ENCODE measurements at regions not wholly inside any gene's neighbourhood (a gene's known extent, or its start where the extent isn't known, plus 50 kb on each side); places are given as distances from the start of the nearest gene placed in this dataset.

DNA sequence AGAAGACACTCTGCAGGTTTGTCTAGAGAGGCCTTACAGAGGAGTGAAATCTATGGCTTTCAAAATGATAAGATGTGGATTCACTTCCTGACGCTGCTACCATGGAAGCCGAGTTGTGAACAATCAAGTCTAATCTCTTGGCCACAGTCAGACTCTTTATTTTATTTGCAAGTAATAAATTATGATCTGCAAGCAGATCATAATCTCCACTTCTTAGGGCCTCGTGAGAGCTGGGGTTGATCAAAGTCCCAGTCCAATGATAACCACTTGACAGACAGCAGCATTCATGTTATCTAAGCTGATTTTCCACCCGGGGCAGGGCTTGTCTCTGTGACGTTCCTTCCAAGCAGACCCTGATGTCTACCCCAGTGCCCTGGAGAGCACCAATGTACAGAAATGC, 776.4 kb upstream of the AUTS2 start:
- Histone ChIP-seq H3K9me3 (peaks cover 6% of the 10 kb centered on the region), H3K36me3 (no peaks in the 10 kb centered on the region), H3K4me1 (no peaks in the 10 kb centered on the region), H3K4me3 (no peak overlapping the region), H3K27me3 (ENCODE audit: low read depth) (no peaks in the 10 kb centered on the region), H3K27ac (no peak overlapping the region)
- TF ChIP-seq, protein P1, sequence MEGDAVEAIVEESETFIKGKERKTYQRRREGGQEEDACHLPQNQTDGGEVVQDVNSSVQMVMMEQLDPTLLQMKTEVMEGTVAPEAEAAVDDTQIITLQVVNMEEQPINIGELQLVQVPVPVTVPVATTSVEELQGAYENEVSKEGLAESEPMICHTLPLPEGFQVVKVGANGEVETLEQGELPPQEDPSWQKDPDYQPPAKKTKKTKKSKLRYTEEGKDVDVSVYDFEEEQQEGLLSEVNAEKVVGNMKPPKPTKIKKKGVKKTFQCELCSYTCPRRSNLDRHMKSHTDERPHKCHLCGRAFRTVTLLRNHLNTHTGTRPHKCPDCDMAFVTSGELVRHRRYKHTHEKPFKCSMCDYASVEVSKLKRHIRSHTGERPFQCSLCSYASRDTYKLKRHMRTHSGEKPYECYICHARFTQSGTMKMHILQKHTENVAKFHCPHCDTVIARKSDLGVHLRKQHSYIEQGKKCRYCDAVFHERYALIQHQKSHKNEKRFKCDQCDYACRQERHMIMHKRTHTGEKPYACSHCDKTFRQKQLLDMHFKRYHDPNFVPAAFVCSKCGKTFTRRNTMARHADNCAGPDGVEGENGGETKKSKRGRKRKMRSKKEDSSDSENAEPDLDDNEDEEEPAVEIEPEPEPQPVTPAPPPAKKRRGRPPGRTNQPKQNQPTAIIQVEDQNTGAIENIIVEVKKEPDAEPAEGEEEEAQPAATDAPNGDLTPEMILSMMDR (IDR thresholded peaks at IDR 0.05): no peak
- intact Hi-C loops (cut with DNase I): no loop called here
- no peak for ATAC-seq
- no peak for DNase-seq

DNA sequence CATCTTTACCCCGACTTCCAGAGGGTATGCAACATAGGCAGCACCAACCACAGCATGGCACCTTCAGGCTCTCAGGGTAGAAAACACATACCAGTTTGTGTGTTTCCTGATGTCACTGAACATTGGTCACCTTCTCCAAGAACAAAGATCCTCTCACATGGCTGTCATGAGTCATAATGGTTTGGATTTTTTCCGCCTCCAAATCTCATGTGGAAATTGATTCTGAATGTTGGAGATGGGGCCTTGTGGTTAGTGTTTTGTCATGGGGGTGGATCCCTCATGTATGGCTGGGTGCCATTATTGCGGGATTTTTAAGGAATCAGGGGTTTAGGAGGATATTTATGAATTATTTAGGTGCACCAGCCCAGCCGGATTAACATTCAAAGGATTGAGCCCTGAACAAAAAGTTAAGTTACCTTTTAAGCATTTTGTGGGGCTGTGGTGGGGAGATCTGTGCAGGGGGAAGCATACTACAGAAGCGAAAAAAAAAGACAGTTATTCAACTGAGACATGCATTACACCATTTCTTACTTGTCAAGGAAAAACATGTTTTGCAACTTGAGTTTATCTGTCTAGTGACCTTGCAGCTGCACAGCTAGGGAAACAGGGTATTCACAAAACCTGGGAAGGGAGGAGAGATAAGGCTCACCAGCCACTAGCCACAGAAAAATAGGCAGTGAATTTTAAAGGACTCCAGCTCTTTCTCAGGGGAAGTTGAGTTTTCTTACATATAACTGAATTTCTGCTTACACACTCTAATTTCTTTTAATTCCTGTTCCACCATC, 774.1 kb upstream of the AUTS2 start:
- H3K4me1 ChIP-seq: no peaks in the 10 kb centered on the region
- intact Hi-C loops (cut with DNase I): no loop called here
- ATAC-seq: no peak
- no peak for DNase-seq
- no peak overlapping the region for H3K4me3 ChIP-seq
- no peak overlapping the region for H3K27ac ChIP-seq
- no peaks in the 10 kb centered on the region for H3K36me3 ChIP-seq
- no peaks in the 10 kb centered on the region for H3K9me3 ChIP-seq
- H3K27me3 ChIP-seq (ENCODE audit: low read depth): no peaks in the 10 kb centered on the region
- TF ChIP-seq, protein P1 (IDR thresholded peaks at IDR 0.05): no peak

DNA sequence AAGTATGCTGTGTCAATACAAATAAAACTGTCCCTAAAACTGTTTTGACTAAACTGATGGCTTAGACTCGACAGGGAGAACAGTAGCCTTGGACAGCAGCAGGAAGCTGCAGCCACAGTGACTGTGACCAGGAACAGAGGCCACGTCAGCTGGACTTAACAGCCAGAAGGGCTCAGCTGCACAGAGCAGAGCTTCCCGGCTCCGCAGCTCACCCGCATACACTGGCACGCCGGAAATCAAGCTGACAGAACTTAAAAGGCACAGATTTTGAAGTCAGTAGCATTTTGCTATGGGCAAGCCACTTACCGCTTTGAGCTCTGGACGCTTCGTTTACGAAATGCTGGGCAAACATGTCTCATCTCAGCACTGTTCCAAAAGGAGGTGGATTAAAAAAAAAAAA, 769.7 kb upstream of the AUTS2 start:
- no peak overlapping the region for H3K27ac ChIP-seq
- ATAC-seq (no peak), DNase-seq (no peak)
- no peak overlapping the region for H3K4me3 ChIP-seq
- no peaks in the 10 kb centered on the region for H3K27me3 ChIP-seq (ENCODE audit: low read depth)
- no peaks in the 10 kb centered on the region for H3K4me1 ChIP-seq
- H3K9me3 ChIP-seq: no peaks in the 10 kb centered on the region
- TF ChIP-seq, protein P1 (IDR thresholded peaks at IDR 0.05): no peak
- intact Hi-C loops (cut with DNase I): no loop called here
- no peaks in the 10 kb centered on the region for H3K36me3 ChIP-seq

DNA sequence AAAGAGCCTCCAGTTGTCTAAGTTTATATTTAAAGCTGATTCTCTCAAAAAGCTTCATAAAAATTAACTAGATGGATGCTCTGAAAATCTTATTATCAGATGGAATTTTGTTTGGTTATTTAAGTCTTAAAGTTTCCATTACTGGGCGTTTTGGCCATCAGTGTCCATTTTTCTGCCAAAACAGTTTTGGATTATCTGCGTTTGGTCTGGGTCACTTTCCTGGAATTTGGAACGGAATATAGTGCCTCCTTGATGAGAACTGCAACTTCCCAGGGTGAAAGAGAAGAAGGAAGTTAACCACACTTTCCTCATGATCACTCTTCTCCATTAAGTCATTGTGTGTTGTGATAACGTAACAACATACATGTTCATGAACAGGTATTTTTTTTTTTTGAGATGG, 764.9 kb upstream of the AUTS2 start:
- no peaks in the 10 kb centered on the region for H3K27me3 ChIP-seq (ENCODE audit: low read depth)
- no peak overlapping the region for H3K27ac ChIP-seq
- no peak for DNase-seq
- no peak overlapping the region for H3K4me3 ChIP-seq
- intact Hi-C loops (cut with DNase I): no loop called here
- ATAC-seq: no peak
- no peaks in the 10 kb centered on the region for H3K4me1 ChIP-seq
- TF ChIP-seq, protein P1 (IDR thresholded peaks at IDR 0.05): no peak
- no peaks in the 10 kb centered on the region for H3K36me3 ChIP-seq
- no peaks in the 10 kb centered on the region for H3K9me3 ChIP-seq

DNA sequence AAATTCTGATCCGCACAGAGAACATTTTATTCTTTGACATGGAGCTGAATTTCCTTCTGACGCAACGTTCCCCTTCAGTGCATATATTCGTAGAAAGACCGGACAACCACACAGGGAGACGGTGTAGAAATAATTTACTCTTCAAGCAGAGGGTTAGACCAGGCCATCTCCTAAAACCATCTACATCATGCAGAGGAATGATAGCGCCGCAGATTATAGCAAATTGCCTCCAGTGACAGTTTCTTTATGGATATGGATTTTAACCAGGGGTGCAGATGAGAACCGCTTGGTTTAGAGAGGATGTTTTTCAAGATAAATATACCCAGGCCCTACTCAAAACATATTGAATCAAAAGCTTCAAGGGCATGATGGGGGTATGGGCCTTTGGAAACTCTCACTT, 759.3 kb upstream of the AUTS2 start:
- Histone ChIP-seq H3K9me3 (no peaks in the 10 kb centered on the region), H3K27ac (no peak overlapping the region), H3K27me3 (ENCODE audit: low read depth) (no peaks in the 10 kb centered on the region), H3K4me1 (no peaks in the 10 kb centered on the region), H3K4me3 (no peak overlapping the region), H3K36me3 (no peaks in the 10 kb centered on the region)
- ATAC-seq: no peak
- TF ChIP-seq, protein P1 (IDR thresholded peaks at IDR 0.05): no peak
- intact Hi-C loops (cut with DNase I): no loop called here
- no peak for DNase-seq

All from lower lobe of right lung (tissue), 2 donors.